Nephron progenitor cell (in vitro differentiated cells): ENCODE measurements at regions not wholly inside any gene's neighbourhood (a gene's known extent, or its start where the extent isn't known, plus 50 kb on each side); places are given as distances from the start of the nearest gene placed in this dataset.

ENCODE experiments used
- DNase-seq: peaks from one replicate; pipeline ENCODE4 v3.0.0; 2021
- H3K27ac Mint-ChIP-seq: 2 replicates; pipeline ENCODE4 v1.8.0; 2021; ENCODE audit warnings: mild to moderate bottlenecking, moderate library complexity, mixed read lengths
- H3K27me3 Mint-ChIP-seq: 2 replicates; pipeline ENCODE4 v1.8.0; 2021; ENCODE audit warnings: mild to moderate bottlenecking, low read depth, mixed read lengths; ENCODE audit not compliant: poor library complexity
- H3K36me3 Mint-ChIP-seq: 2 replicates; pipeline ENCODE4 v1.8.0; 2021; ENCODE audit warnings: low read depth, mixed read lengths
- H3K4me1 Mint-ChIP-seq: 2 replicates; pipeline ENCODE4 v1.8.0; 2021; ENCODE audit warnings: mixed read lengths
- H3K4me3 Mint-ChIP-seq: 2 replicates; pipeline ENCODE4 v1.8.0; 2021; ENCODE audit warnings: mild to moderate bottlenecking, moderate library complexity, mixed read lengths
- H3K9me3 Mint-ChIP-seq: 2 replicates; pipeline ENCODE4 v1.8.0; 2021; ENCODE audit warnings: mild to moderate bottlenecking, moderate library complexity, mixed read lengths
- CTCF ChIP-seq: fragments of 200-600 bp; sonication (generic); IDR thresholded peaks from 2 replicates; pipeline ENCODE4 v1.5.0; 2021; ENCODE audit warnings: antibody characterized with exemption

GRCh38 chr12:126469211-126469610 is 1404.0 kb downstream of the AACS start:
- Mint-ChIP-seq H3K4me3 (no peak overlapping the region), H3K36me3 (no peaks in the 10 kb centered on the region), H3K4me1 (no peaks in the 10 kb centered on the region), H3K27ac (no peak overlapping the region), H3K27me3 (peaks cover 4% of the 10 kb centered on the region), H3K9me3 (peaks cover 19% of the 10 kb centered on the region)
- DNase-seq = no peak
- TF ChIP-seq CTCF = no peak

GRCh38 chr12:126474703-126475102 is 1409.5 kb downstream of the AACS start:
- H3K4me3 Mint-ChIP-seq = no peak overlapping the region
- no peak for DNase-seq
- peaks cover 40% of the 10 kb centered on the region for H3K9me3 Mint-ChIP-seq
- H3K36me3 Mint-ChIP-seq = no peaks in the 10 kb centered on the region
- H3K4me1 Mint-ChIP-seq = no peaks in the 10 kb centered on the region
- H3K27me3 Mint-ChIP-seq = peaks cover 4% of the 10 kb centered on the region
- TF ChIP-seq CTCF = no peak
- no peak overlapping the region for H3K27ac Mint-ChIP-seq

DNA sequence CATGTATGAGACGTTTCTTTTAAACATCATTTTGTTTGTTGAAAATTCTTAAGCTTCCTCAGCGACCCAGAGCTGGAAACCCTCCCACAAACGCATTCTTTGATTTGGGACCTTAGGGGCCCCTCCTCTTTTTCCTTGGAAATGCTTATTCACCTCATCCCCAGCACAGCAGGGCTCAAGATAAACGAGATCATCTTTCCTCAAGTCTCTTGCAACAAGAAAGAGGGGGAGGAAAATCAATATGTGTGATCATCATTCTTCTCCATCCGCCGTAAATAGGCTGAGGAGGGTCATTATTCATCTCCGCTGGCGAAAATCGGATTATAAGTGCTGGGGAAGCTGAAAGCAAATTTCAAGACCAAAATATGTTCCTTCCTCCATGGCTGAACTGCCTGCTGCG is 1415.2 kb downstream of the AACS start:
- DNase-seq = no peak
- Mint-ChIP-seq H3K4me1 (peaks cover 8% of the 10 kb centered on the region), H3K9me3 (peaks cover 16% of the 10 kb centered on the region), H3K4me3 (no peak overlapping the region), H3K36me3 (no peaks in the 10 kb centered on the region), H3K27me3 (no peaks in the 10 kb centered on the region), H3K27ac (no peak overlapping the region)
- no peak for TF ChIP-seq CTCF

- no peaks in the 10 kb centered on the region for H3K36me3 Mint-ChIP-seq
- DNase-seq = no peak
- no peaks in the 10 kb centered on the region for H3K27me3 Mint-ChIP-seq
- no peak overlapping the region for H3K4me3 Mint-ChIP-seq
- peaks cover 7% of the 10 kb centered on the region for H3K9me3 Mint-ChIP-seq
- no peak overlapping the region for H3K27ac Mint-ChIP-seq
- H3K4me1 Mint-ChIP-seq = peaks cover 8% of the 10 kb centered on the region
- no peak for TF ChIP-seq CTCF
These were observed 1416.5 kb downstream of the AACS start for GRCh38 chr12:126481688-126482087.

- peaks cover 3% of the 10 kb centered on the region for H3K9me3 Mint-ChIP-seq
- no peaks in the 10 kb centered on the region for H3K27me3 Mint-ChIP-seq
- H3K36me3 Mint-ChIP-seq = no peaks in the 10 kb centered on the region
- peaks cover 8% of the 10 kb centered on the region for H3K4me1 Mint-ChIP-seq
- TF ChIP-seq CTCF = no peak
- no peak for DNase-seq
- H3K27ac Mint-ChIP-seq = no peak overlapping the region
- H3K4me3 Mint-ChIP-seq = no peak overlapping the region
These were observed 1417.1 kb downstream of the AACS start for GRCh38 chr12:126482238-126482889.
